Hindlimb muscle (tissue), 1 donor: ENCODE measurements at regions not wholly inside any gene's neighbourhood (a gene's known extent, or its start where the extent isn't known, plus 50 kb on each side); places are given as distances from the start of the nearest gene placed in this dataset.
A peak's percentile ranks its signal among the peaks of the same experiment; 100 is the strongest.
"Not testable (repeated sequence)": the region's sequence is repeated elsewhere in the genome, so short reads cannot be mapped to it uniquely, and the experiment has no call there.

Source experiments
- DNase-seq: peaks from one replicate; pipeline ENCODE4 v3.0.0-alpha.2; 2013

DNA sequence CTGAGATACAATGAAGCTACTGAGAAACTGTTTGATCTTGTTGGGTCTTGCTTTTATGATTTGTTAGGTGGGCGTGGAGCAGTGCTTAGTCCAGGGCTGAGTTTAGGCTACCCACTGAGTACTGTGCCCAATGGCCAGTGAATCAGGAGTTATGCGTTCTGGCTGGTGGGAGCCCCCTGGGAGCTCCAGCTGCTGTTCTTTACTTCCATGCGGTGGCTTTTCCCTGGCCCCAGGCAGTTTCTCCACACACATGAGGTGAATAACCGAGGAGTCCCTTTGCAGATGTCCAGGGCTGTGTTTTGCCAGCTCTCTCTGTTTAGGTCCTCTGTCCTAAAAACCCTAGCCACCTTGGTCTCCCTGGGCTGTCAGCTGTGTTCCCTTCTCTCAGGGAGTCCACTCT lies 106.5 kb downstream of the KLF13 start:
- DNase-seq = no peak

DNA sequence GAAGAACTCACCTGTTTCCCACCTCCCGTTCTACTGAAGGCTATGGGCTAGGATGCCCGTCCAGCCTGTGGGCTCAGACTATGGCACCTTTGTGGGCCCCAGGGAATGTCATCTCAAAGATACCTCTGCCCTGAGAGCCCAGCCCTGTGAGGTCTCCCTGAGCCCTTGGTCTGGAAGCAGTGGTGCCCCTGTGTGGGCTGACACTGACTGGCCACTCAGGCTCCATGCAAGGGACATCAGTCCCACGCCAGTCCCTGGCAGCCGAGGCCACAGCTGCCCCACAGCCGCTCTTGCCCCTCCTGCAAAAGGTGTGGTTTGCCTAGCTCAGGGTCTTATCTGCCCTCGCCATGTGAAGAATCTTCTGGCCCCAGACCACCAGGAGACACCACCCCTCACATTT lies 106.9 kb downstream of the KLF13 start:
- no peak for DNase-seq

DNA sequence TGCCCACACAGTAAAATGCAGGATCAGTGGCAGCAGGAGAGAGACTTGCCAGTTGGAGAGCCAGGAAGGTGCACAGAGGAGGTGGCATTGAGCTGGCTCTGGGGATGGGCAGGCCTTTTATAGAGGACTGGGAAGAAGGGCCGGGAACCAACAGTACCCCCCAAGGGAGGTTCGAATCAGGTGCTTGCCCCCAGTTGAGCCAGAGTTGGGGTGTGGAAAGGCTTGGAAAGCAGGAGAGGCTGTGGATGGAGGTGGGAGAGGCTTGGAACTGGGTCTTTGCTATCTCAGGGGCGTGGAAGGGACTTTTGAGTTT lies 107.6 kb downstream of the KLF13 start:
- DNase-seq = no peak

DNA sequence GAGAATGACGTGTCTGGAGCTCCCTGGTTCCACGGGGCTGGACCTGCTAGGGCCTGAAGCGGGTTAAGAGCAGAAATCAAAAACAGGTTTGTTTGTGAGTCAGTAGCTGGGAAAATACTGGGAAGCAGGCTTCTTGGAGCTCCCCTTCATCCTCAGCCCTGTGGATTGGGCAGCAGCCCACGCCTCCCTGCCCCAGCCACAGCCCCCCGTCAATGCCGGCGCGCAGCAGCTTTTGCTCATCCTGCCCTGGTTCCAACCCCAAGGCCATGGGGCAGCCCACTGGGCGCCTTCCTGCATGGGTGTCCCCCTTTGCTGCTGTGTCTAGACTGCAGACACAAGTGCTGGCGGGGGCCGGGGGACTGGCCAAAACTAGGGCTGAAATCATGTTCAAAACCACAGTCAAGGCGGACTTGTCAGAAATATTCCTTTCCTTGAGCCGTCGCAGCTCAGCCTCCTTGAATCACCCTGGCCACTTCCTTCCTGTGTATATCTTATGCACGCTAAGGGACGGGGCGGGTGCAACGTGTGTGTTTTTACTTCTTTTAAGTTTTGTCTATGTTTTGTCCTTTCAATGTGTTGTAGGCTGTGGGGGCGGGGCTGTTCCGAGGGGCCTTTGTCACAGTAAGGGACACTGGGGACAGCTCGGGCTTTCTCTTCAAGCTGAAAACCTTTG lies 108.1 kb downstream of the KLF13 start:
- no peak for DNase-seq

DNA sequence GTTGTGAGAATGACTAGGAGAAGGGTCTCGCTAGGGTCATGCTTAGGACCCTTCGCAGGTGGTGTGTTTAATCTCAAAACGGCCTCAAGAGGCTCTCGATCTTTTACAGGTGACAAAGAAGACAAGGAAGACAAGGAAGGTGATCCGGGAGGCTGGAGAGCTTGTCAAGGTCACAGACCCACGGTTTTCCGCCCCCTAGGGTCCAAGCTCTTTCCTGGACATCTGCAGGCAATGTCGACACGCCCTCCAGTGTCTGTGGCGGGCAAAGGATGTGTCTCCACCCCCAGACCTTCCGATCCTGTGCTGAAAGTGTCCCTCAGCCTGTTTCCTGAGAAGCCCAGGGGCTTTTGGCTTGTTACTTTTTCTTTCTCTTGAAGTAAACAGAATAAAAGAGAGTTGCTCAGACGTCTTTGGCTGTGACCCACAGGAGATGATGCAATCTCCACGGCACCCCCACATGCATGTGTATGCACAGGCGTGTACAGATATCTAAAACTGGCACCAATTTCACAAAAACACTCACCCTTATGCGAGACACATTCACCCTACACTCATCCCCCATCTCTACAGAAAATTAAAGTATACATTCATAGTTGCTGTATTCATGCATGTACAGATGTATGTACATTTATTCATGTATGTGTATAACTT lies 108.8 kb downstream of the KLF13 start:
- DNase-seq = peak; percentile 55

DNA sequence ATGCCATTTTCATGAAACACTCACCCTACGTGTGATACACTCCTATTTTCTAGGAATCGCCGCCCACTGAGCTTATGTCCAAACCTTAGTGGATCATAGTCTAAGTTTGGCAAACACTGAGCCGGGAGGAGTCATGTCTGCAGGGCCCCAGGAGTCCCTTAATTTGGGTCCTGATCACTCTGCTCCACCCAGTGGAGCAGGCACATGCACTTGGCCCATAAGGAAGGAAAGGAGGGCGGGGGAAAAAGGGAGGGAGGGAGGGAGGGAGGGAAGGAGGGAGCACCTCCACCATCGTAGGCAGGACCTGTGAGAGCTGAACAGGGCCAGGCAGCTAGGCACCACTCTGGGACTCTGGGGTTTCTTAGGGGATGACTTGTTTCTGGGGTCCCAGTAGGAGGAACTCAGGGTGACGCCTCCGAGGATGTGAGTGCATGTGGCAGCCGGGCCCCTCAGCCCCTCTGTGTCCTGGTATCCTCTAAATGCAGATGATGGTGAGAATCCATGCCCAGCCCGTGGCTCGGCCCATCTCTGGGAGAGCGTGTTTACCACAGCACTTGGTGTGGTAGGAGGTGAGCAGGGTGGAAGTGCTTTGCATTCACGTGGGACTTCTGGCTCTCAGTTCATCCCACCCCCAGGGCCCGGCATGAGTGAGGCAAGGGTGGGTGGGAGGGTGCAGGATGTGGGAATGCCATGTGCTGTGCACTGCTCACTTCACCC lies 109.4 kb downstream of the KLF13 start:
- DNase-seq = no peak

DNA sequence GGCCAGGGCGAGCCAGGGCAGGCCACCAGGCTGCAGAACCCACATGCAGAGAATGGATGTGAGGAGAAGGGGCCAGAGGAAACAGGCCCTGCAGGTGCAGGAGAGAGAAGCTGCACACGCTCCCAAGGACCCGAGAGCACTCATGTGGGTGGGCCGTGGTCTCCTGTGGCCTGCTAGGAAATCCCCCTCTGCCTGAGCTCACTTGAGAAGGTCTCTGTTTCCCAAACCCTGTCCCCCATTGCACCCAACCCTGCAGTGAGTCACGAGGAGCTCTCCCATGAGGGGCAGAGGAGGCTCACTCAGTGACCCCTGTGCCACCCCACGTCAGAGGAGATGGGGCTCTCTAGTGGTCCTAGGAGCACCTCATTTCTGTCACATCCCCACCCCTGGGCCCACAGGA lies 111.1 kb downstream of the KLF13 start:
- no peak for DNase-seq

DNA sequence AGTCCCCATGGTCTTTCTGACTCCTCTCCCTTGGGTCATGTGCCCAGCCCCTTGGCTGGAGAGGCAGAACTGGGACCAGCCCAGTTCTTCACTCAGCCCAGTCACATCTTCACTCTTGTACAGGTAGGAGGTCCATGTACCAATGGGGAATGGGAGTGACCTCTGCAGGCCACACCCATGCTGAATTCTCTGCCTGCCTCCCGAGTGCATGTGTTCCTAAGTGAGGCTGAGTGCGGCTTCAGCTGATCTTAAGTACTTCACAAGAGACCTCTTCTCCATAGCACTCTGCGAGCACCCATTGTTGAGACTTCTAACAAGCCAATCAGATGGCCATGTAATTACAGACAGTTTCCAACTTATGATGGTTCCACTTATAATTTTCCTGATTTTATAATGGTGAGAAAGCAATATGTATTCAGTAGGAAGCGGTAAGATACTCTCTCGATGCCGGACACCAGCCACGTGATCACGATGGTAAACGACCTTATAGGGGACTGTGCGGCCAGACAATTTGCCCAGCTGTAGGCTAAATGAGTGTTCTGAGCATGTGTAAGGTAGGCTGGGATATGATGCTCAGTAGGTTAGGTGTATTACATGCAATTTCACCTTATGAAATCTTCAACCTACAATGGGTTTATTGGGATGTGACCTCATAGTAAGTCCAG lies 112.1 kb downstream of the KLF13 start:
- no peak for DNase-seq

DNA sequence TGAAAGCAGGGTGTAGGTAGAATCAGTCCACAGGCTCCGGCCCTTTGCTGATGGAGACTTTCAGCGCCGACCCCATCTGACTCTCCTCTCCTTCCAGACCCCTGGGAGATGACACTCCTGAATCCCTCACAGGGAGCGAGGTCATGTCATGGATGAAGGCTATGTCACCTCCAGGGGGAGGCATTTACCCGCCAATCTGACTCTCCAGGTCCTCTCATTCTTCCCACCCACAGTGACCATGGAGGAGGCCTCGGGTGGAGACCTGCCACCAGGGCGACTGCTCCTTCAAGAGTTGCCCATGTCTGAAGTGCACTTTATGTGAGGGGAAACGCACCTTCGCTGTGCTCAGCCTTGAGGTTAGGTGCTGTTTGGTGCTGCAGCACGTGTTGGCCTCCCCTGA lies 112.7 kb downstream of the KLF13 start:
- DNase-seq = no peak

DNA sequence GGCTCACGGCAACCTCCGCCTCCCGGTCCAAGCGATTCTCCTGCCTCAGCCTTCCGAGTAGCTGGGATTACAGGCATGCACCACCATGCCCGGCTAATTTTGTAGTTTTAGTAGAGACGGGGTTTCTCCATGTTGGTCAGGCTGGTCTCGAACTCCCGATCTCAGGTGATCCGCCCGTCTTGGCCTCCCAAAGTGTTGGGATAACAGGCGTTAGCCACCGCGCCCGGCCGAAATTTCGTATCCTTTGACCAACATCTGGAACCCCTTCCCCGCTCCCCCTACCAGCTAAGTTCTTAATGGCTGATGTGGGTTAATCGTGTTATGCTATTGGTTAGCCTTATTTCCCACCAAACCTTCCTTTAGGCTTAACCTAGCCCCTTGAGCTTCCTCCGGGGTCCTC lies 113.6 kb downstream of the KLF13 start:
- not testable (repeated sequence) for DNase-seq

DNA sequence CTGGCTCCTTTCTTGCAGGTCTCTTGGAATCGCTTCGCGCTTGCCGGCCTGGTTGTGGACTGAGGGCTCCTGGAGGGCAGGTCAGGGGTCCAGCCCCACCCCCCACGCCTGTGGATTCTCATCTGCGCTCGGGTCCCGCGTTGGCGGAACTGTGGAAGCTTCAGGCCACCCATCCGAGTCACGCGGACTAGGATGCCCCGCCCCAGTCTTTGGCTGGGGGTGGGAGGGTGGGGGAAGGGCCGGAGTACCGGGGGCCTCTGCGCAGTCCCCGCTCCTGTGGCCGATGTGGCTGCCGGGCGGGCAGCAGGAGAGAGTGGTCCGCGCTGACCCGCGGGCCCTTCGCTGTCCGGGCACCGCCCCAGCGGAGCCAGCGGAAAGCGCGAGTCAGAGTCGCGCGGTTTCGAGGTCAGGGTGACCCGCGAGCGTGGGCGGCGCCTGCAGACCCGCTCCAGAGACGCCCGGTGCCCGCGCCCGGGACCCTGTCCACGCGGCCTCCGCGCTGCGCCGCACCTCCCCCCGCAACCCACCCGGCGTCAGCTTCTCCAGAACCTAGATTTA lies 114.2 kb downstream of the KLF13 start:
- peak; percentile 40 for DNase-seq

DNA sequence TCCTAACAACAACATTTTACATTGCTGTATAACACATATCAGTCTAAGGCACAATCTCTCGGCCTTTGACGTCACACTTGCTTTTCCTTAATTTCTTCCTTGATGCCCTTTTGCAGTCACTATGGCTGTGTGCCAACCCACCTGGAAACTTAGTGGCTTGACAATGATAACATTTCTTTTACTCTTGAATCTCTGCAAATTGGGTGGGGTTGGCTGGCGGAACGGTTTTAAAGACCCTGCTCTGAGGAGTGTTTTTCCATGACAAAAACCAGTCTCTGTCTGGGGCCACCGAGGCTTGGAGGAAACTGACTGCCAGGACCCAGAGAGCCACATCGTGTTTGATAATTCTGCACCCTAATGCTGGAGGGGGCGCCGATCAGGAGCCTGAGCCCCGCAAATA lies 115.6 kb downstream of the KLF13 start:
- DNase-seq = no peak

DNA sequence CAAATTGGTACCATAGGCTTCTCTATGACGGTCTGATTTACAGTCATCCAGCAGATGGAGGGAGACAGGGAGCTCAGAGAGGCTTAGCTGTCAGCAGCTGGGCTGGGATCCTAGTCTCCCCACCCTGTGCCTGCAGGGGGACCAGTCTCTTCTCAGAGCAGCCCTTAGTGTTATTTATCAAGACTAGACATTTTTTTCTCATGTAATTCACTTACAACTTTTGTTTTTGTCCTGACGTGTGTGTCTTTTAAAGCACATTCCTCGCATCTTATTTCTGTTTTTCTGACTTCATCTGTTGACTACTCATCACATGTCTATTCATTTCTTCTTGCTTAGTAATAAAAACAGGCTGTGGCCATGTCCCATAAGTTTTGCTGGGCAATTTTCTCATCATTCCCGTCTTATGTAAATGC lies 116.1 kb downstream of the KLF13 start:
- no peak for DNase-seq

DNA sequence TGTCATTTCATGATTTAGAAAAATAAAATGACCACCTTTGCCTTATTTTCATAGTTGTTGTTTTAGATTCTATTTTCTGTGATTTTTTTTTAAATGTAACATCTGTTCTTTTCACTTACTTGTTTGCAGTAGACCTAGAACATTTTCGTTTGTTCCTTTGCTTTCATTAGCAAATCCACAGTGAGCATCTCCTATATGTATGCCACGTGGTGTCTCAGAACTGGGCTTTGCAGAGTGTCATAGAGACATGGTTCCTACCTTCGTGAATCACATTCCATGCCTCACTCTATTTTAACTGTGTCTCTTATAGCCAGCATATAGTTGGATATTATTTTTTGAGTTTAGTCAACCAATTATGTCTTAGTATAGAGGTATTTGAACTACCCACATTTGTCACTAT lies 118.2 kb downstream of the KLF13 start:
- no peak for DNase-seq

DNA sequence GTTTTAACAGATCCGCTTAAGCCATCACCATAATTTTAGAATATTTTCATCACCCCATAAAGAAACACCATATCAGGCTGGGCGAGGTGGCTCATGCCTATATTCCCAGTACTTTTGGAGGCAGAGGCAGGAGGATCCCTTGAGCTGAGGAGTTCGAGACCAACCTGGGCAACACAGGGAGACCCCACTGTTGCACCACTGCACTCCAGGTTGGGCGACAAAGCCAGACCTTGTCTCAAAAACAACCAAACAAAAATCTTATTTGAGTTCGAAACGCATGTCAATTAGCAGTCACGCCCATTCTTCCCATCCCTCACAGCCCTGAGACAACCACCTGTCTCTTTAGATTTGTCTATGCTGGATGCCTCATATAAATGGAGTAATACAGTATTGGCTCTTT lies 119.9 kb downstream of the KLF13 start:
- DNase-seq = no peak

DNA sequence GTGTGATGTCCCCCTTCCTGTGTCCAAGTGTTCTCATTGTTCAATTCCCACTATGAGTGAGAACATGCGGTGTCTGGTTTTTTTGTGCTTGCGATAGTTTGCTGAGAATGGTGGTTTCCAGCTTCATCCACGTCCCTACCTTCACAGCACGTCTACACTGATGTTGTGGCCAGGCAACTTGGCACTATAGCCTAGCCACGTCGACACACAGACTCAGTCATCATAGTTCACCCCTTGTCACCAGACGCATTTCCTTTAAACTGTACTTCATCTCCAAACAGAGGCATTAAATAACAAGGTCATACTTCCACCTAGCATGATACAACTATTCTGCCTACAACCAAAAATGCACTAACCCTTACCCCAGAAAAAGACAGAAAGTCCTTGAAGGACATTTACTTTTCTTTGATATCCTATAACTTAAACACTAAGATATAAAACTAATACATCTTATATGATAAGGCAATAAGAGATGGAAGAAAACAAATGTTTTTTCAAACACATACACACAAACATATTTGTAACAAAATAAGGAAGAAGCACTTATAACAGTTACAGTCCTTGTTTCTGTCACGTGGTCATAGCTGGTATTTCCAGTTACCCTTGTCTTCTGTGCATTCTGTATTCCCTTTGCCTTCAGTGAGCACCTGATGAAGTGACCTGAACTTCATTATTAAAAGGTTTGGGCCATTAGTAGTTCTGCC lies 121.4 kb downstream of the KLF13 start:
- no peak for DNase-seq

DNA sequence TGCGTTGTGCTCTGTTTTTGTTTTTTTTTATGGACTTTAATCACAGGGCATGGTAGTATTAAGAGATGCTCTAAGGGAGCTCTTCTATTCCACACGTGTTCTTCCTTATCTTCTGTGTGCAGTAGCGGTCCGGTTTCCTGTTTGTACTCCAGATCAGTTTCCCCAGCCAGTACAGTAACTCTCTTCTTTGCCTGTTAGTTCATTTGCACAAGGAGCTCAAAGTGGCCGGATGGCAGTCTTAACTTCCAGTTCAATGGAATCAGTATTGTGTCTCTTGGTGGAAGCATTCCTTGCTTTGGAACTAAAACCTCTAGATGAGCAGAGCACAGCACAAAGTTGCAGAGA lies 122.0 kb downstream of the KLF13 start:
- DNase-seq = no peak

DNA sequence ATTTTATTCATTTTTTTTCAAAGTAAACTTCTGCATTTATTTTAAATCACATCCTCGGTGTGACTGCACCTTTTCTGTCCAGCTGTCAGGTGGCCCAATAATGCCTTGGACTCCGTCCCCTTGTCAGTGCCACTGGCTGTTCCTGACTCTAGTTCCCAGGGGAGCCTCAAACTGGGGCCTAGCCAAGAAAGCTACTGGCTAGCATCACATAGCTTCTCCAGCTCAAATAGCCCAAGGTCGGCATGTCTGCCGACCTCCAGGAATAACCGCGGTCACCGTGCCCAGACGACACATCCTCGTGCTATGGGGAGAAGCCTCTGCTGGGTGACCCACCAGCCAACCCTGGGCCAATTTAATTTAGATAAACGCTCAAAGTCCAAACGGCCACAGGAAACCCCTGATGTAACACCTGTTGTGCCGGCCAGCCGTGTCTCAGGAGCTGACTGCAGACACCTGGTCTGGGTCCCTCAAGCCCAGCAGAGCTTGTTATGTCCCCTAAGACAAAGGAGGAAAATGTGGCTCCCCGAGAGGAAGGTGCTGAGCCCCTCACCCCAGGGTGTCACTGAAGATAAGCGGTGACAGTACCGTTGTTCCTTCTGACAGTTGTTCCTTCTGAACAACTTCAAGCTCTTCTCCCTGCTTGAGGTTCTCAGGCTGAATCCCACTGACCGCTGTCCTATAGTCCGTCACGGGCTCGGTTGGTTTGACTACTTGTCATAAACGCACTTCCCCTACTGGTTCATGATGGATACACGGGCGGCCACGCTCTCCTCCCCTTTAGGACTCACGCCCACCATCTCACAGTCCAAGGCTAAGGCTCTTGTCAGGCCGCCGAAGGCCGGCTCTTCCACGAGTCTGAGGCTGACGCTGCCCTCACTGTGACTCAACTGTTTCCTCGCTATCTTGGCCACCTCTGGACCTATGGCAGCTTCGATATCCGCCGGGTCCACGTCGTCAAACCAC lies 126.2 kb downstream of the KLF13 start:
- no peak for DNase-seq

DNA sequence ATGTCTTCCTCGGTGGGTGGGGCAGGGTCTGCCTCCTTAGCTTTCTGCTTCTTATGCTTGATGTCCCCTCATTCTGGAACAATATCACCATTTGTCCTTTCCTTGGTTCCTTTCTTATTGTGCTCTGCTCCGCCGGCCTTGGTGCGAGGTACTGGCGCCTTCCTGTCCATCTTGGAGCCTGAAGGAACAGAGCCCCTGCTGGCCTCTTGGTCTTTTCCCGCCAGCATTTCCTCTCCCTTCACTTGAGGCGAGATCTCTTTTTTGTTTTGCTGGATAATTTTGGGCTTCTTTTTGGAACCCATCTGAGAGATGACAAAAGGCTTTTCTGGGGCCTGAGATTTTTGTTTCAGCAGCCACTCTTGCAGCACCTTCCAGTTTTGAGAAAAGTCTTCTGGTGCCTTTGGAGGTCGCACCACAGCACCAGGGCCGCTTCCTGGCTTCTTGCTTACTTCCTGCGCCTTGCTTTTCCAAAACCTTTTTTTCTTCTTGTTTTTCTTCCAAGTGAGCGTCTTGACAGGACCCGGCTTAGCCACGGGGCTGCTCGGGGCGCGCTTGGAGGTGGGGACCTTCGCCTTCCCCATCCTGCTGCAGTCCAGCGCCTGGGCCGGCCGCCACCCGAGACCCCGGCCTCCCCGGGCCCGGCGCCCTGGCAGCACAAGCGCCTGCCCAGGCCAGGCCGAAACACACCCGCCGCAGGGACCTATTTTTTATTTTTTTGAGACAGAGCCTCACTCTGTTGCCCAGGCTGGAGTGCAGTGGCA lies 127.1 kb downstream of the KLF13 start:
- DNase-seq = no peak

DNA sequence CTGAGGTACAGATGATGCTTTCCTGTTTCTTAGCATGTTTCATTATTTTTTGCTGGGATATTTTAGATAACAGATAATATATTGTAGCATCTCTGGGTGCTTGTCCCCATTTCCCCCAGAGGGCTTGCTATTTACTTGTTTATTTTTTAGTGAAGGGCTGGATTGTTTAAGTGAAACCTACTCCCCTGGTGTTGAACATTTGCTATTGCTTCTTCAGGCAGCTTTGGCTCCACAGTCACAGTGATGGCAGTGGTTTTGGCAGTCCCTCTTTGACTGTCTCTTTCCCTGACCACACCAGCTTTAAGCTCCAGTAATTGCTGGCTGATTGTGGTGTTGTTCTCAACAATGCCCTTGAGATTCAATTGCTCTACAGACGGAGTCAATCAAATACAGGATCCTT lies 128.9 kb downstream of the KLF13 start:
- DNase-seq = no peak
